NCI-H748 (cell line): ENCODE measurements at regions not wholly inside any gene's neighbourhood (a gene's known extent, or its start where the extent isn't known, plus 50 kb on each side); places are given as distances from the start of the nearest gene placed in this dataset.

Source experiments
- DNase-seq: peaks from one replicate; lab custom pipeline; 2025; ENCODE audit not compliant: unreplicated experiment; lab: John Stamatoyannopoulos, UW

GRCh38 chr3:43892526-43892925 lies 201.8 kb downstream of the ABHD5 start:
- peak; percentile 85 for DNase-seq

- peak; percentile 59 for DNase-seq
Observed at GRCh38 chr3:43893727-43894126, 203.0 kb downstream of the ABHD5 start.

- DNase-seq: peak; percentile 94
Observed at GRCh38 chr3:43894176-43895049, 203.7 kb downstream of the ABHD5 start.

GRCh38 chr3:43895573-43895972 lies 204.8 kb downstream of the ABHD5 start:
- DNase-seq: no peak

GRCh38 chr3:43902415-43902814 lies 211.7 kb downstream of the ABHD5 start:
- no peak for DNase-seq

- no peak for DNase-seq
Observed at GRCh38 chr3:43905157-43905556, 214.4 kb downstream of the ABHD5 start.

- no peak for DNase-seq
Observed at GRCh38 chr3:43906849-43907507, 216.2 kb downstream of the ABHD5 start.

GRCh38 chr3:43907508-43907858 lies 216.7 kb downstream of the ABHD5 start:
- no peak for DNase-seq

- no peak for DNase-seq
Observed at GRCh38 chr3:43908456-43908855, 217.7 kb downstream of the ABHD5 start.

GRCh38 chr3:43909149-43909548 lies 218.4 kb downstream of the ABHD5 start:
- DNase-seq: no peak

GRCh38 chr3:43910750-43911149 lies 220.0 kb downstream of the ABHD5 start:
- DNase-seq: no peak

- DNase-seq: no peak
Observed at GRCh38 chr3:43913036-43913948, 222.6 kb downstream of the ABHD5 start.

GRCh38 chr3:43914269-43914668 lies 223.5 kb downstream of the ABHD5 start:
- DNase-seq: no peak

GRCh38 chr3:43915546-43915945 lies 224.8 kb downstream of the ABHD5 start:
- no peak for DNase-seq

GRCh38 chr3:43917361-43917760 lies 226.6 kb downstream of the ABHD5 start:
- DNase-seq: no peak

GRCh38 chr3:43919029-43919428 lies 228.3 kb downstream of the ABHD5 start:
- DNase-seq: no peak

- no peak for DNase-seq
Observed at GRCh38 chr3:43921056-43921648, 230.4 kb downstream of the ABHD5 start.

GRCh38 chr3:43922374-43922773 lies 231.6 kb downstream of the ABHD5 start:
- DNase-seq: no peak

GRCh38 chr3:43923104-43923882 lies 232.6 kb downstream of the ABHD5 start:
- DNase-seq: peak; percentile 51

- no peak for DNase-seq
Observed at GRCh38 chr3:43926055-43926454, 235.3 kb downstream of the ABHD5 start.
